ENCODE measurements at regions not wholly inside any gene's neighbourhood (a gene's known extent, or its start where the extent isn't known, plus 50 kb on each side); places are given as distances from the start of the nearest gene placed in this dataset.
A peak's percentile ranks its signal among the peaks of the same experiment; 100 is the strongest.

DNA sequence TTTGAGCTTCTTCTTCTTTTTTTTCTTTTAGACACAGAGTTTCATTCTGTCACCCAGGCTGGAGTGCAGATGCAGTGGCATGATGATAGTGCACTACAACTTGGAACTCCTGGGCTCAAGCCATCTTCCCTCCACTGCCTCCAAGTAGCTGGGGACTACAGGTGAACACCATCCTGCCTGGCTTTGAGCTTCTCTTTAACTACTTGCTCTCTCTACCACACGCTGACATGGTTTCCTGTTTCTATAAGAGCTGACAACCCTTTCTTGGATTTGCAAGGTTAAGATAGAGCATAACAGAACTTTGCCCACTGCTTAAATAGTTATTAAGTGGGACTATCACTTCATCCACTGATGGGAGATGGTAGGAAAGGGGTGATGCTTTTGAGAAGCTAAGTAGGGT is 82.4 kb upstream of the SLC38A2 start:
- FAIRE-seq (no peak), DNase-seq (ENCODE audit: low read depth in 1 of 2, low spot score in 1 of 2) (no peak), ATAC-seq (no peak)
- Histone ChIP-seq H3K4me2 (no peak overlapping the region), H3K4me1 (peaks cover 35% of the 10 kb centered on the region), H3K27ac (peak overlapping the region in 1 of 2 experiments; percentile 44; a peak in 2 of 6 replicates), H3K9me3 (no peaks in the 10 kb centered on the region), H3K4me3 (no peak overlapping the region)
- TF ChIP-seq FOXS1 (CRISPR knock-in tag; IDR thresholded peaks at IDR 0.05), result no peak
- TF ChIP-seq, protein P1, sequence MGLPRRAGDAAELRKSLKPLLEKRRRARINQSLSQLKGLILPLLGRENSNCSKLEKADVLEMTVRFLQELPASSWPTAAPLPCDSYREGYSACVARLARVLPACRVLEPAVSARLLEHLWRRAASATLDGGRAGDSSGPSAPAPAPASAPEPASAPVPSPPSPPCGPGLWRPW (IDR thresholded peaks at IDR 0.05), result no peak
- TF ChIP-seq, protein P2, sequence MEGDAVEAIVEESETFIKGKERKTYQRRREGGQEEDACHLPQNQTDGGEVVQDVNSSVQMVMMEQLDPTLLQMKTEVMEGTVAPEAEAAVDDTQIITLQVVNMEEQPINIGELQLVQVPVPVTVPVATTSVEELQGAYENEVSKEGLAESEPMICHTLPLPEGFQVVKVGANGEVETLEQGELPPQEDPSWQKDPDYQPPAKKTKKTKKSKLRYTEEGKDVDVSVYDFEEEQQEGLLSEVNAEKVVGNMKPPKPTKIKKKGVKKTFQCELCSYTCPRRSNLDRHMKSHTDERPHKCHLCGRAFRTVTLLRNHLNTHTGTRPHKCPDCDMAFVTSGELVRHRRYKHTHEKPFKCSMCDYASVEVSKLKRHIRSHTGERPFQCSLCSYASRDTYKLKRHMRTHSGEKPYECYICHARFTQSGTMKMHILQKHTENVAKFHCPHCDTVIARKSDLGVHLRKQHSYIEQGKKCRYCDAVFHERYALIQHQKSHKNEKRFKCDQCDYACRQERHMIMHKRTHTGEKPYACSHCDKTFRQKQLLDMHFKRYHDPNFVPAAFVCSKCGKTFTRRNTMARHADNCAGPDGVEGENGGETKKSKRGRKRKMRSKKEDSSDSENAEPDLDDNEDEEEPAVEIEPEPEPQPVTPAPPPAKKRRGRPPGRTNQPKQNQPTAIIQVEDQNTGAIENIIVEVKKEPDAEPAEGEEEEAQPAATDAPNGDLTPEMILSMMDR (IDR thresholded peaks at IDR 0.05), result no peak
- no peak for TF ChIP-seq PHF8 (IDR thresholded peaks at IDR 0.05; ENCODE audit: borderline replicate concordance, low read depth)
- WGBS (ENCODE audit: missing lambda C conversion rate), result 100% methylated on average over 1 of the region's 1 CpG
- CTCF ChIA-PET, result interaction anchor here (1.6 to 1.8 kb wide), 2 partner anchors 16 to 19 kb away, joined by 5 read pairs; no protein-coding TSS in a partner anchor
- POLR2A ChIA-PET, result no interaction called here

DNA sequence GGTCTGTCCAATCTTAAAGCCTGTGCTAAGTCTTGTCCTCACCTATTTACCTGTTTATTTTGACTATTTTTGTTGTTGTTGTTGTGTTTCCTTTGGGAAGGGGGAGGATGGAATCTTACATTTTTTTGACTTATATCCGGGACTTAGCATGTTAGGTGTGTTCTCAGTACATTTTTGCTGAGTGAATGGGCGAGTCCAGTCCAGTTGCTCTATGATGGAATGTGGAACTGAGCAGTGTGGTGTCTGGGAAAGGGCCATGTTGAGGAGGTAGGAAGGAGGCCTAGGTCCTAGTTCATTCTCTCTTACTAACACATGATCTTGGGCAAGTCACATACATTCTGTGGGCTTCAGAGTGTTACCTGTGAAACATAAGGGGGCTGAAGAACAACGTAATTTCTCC is 80.9 kb upstream of the SLC38A2 start:
- Histone ChIP-seq H3K4me1 (peaks cover 38% of the 10 kb centered on the region), H3K4me2 (no peak overlapping the region), H3K27ac (peak overlapping the region in 1 of 2 experiments; percentile 28; a peak in 1 of 6 replicates), H3K4me3 (no peak overlapping the region), H3K9me3 (no peaks in the 10 kb centered on the region)
- ATAC-seq, result no peak
- FAIRE-seq, result no peak
- ChIA-PET CTCF (interaction anchor here (1.2 kb wide), 1 partner anchor 9 kb away, joined by 4 read pairs; no protein-coding TSS in a partner anchor), POLR2A (no interaction called here)
- TF ChIP-seq ZFP36 (IDR thresholded peaks at IDR 0.05; ENCODE audit: borderline replicate concordance, partially characterized antibody) (no peak), NPAS2 (CRISPR knock-in tag; IDR thresholded peaks at IDR 0.05; ENCODE audit: borderline replicate concordance) (no peak), POLR2AphosphoS2 (conservative IDR thresholded peaks at IDR 0.05; ENCODE audit: low read length) (no peak), ZC3H11A (IDR thresholded peaks at IDR 0.05) (no peak), MAFK (IDR thresholded peaks at IDR 0.05; ENCODE audit: partially characterized antibody) (no peak), ZSCAN20 (CRISPR knock-in tag; IDR thresholded peaks at IDR 0.05) (no peak), ESRRA (IDR thresholded peaks at IDR 0.05; ENCODE audit: borderline replicate concordance, low read length) (no peak), ZNF302 (CRISPR knock-in tag; IDR thresholded peaks at IDR 0.05) (no peak), RARB (CRISPR knock-in tag; IDR thresholded peaks at IDR 0.05) (no peak), FOSB (CRISPR knock-in tag; IDR thresholded peaks at IDR 0.05) (no peak), TP53 (CRISPR knock-in tag; IDR thresholded peaks at IDR 0.05) (no peak), MAZ (IDR thresholded peaks at IDR 0.05; ENCODE audit: borderline replicate concordance, low read depth, low read length) (no peak), BHLHE40 (IDR thresholded peaks at IDR 0.05; ENCODE audit: low read depth, low read length) (no peak), NR3C1 (IDR thresholded peaks at IDR 0.05) (no peak), SMC3 (IDR thresholded peaks at IDR 0.05) (no peak), POLR2A (IDR thresholded peaks at IDR 0.05; ENCODE audit: low read length) (no peak)
- TF ChIP-seq, protein P3, sequence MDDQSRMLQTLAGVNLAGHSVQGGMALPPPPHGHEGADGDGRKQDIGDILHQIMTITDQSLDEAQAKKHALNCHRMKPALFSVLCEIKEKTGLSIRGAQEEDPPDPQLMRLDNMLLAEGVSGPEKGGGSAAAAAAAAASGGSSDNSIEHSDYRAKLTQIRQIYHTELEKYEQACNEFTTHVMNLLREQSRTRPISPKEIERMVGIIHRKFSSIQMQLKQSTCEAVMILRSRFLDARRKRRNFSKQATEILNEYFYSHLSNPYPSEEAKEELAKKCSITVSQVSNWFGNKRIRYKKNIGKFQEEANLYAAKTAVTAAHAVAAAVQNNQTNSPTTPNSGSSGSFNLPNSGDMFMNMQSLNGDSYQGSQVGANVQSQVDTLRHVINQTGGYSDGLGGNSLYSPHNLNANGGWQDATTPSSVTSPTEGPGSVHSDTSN (IDR thresholded peaks at IDR 0.05), result no peak
- TF ChIP-seq, protein P4, sequence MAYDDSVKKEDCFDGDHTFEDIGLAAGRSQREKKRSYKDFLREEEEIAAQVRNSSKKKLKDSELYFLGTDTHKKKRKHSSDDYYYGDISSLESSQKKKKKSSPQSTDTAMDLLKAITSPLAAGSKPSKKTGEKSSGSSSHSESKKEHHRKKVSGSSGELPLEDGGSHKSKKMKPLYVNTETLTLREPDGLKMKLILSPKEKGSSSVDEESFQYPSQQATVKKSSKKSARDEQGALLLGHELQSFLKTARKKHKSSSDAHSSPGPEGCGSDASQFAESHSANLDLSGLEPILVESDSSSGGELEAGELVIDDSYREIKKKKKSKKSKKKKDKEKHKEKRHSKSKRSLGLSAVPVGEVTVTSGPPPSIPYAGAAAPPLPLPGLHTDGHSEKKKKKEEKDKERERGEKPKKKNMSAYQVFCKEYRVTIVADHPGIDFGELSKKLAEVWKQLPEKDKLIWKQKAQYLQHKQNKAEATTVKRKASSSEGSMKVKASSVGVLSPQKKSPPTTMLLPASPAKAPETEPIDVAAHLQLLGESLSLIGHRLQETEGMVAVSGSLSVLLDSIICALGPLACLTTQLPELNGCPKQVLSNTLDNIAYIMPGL (CRISPR knock-in tag; IDR thresholded peaks at IDR 0.05; ENCODE audit: borderline replicate concordance), result no peak
- TF ChIP-seq, protein P5, sequence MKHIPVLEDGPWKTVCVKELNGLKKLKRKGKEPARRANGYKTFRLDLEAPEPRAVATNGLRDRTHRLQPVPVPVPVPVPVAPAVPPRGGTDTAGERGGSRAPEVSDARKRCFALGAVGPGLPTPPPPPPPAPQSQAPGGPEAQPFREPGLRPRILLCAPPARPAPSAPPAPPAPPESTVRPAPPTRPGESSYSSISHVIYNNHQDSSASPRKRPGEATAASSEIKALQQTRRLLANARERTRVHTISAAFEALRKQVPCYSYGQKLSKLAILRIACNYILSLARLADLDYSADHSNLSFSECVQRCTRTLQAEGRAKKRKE (CRISPR knock-in tag; IDR thresholded peaks at IDR 0.05; ENCODE audit: low read depth), result no peak
- DNase-seq (ENCODE audit: low read depth in 1 of 2, low spot score in 1 of 2), result no peak
- WGBS (ENCODE audit: missing lambda C conversion rate), result 85% methylated on average over 3 of the region's 3 CpGs

Data from A549 (cell line).